Astrocyte (in vitro differentiated cells and primary cell): ENCODE measurements at regions not wholly inside any gene's neighbourhood (a gene's known extent, or its start where the extent isn't known, plus 50 kb on each side); places are given as distances from the start of the nearest gene placed in this dataset.

Experiments used
- DNase-seq: peaks from one replicate; pipeline ENCODE4 v3.0.0-alpha.2; 2010; ENCODE audit warnings: low read depth
- FAIRE-seq: peaks from 2 replicates; lab custom pipeline; 2011; peaks lifted over from hg19 to GRCh38; lab: Jason Lieb, UNC
- H2AFZ ChIP-seq: 2 replicates; pipeline ENCODE4 v1.6.0; 2012; ENCODE audit warnings: low read depth, low read length, inconsistent platforms
- H3K27ac ChIP-seq: 2 replicates; pipeline ENCODE4 v1.5.1; 2011; ENCODE audit warnings: low read depth, low read length, inconsistent platforms
- H3K27me3 ChIP-seq: 2 replicates; pipeline ENCODE4 v1.6.0; 2011; ENCODE audit warnings: low read length, inconsistent platforms; ENCODE audit not compliant: insufficient read depth
- H3K36me3 ChIP-seq: 2 replicates; pipeline ENCODE4 v1.5.1; 2011; ENCODE audit warnings: low read length, inconsistent platforms; ENCODE audit not compliant: insufficient read depth
- H3K4me1 ChIP-seq: 2 replicates; pipeline ENCODE4 v1.5.1; 2011; ENCODE audit warnings: low read length, inconsistent platforms; ENCODE audit not compliant: insufficient read depth
- H3K4me2 ChIP-seq: 2 replicates; pipeline ENCODE4 v1.6.0; 2012; ENCODE audit warnings: low read length, inconsistent platforms
- H3K4me3 ChIP-seq: 2 replicates; pipeline ENCODE4 v1.5.1; 2011; ENCODE audit warnings: low read depth, mild to moderate bottlenecking, low read length, inconsistent platforms; ENCODE audit not compliant: insufficient read depth
- H3K79me2 ChIP-seq: 2 replicates; pipeline ENCODE4 v1.6.0; 2012; ENCODE audit warnings: mild to moderate bottlenecking, low read length, inconsistent platforms; ENCODE audit not compliant: insufficient read depth
- H3K9ac ChIP-seq: 2 replicates; pipeline ENCODE4 v1.6.0; 2012; ENCODE audit warnings: mild to moderate bottlenecking, low read length, inconsistent platforms
- H3K9me3 ChIP-seq: 2 replicates; pipeline ENCODE4 v1.5.1; 2012; ENCODE audit warnings: low read depth, mild to moderate bottlenecking, low read length, inconsistent platforms; ENCODE audit not compliant: insufficient read depth
- H4K20me1 ChIP-seq: 2 replicates; pipeline ENCODE4 v1.6.0; 2012; ENCODE audit warnings: low read length, inconsistent platforms; ENCODE audit not compliant: insufficient read depth
- H3K27ac Mint-ChIP-seq: one replicate; pipeline ENCODE4 v1.8.0; 2021; ENCODE audit warnings: mild to moderate bottlenecking, mixed read lengths; ENCODE audit not compliant: unreplicated experiment
- H3K27me3 Mint-ChIP-seq: one replicate; pipeline ENCODE4 v1.8.0; 2021; ENCODE audit warnings: low read depth, mixed read lengths; ENCODE audit not compliant: unreplicated experiment
- H3K36me3 Mint-ChIP-seq: one replicate; pipeline ENCODE4 v1.8.0; 2021; ENCODE audit warnings: low read depth, mixed read lengths; ENCODE audit not compliant: unreplicated experiment
- H3K4me1 Mint-ChIP-seq: one replicate; pipeline ENCODE4 v1.8.0; 2021; ENCODE audit warnings: low read depth, mixed read lengths; ENCODE audit not compliant: unreplicated experiment
- H3K4me3 Mint-ChIP-seq: one replicate; pipeline ENCODE4 v1.8.0; 2021; ENCODE audit warnings: mild to moderate bottlenecking, moderate library complexity, mixed read lengths; ENCODE audit not compliant: unreplicated experiment
- H3K9me3 Mint-ChIP-seq: one replicate; pipeline ENCODE4 v1.8.0; 2021; ENCODE audit warnings: mild to moderate bottlenecking, mixed read lengths; ENCODE audit not compliant: unreplicated experiment
- CTCF ChIP-seq: IDR thresholded peaks from 2 replicates; pipeline ENCODE4 v1.5.1; 2011; ENCODE audit warnings: low read depth, mild to moderate bottlenecking, inconsistent platforms, low read length, moderate library complexity; ENCODE audit not compliant: insufficient read depth
- EZH2 ChIP-seq: IDR thresholded peaks from 2 replicates; pipeline ENCODE4 v1.6.1; 2012; ENCODE audit warnings: mild to moderate bottlenecking, low read length, inconsistent platforms; ENCODE audit not compliant: insufficient read depth

DNA sequence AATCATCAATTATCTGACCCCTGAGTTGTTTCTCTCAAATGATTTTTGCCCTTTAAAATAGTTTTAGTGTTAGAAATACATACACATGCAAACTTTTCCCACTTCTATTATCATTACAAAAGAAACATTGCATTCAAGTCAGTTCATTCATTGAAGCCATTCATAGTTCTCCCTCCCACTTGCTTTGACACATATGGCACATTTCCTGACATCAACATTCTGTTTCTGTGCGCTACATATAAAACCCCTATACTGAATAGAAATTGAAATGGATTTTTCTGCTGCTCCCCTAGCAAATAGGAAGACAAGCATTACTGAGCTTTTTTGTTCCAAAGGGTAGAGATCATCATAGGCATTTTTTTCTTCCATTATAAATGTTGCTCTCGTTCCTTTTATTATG is 497.9 kb upstream of the PCDH10 start:
- no peaks in the 10 kb centered on the region for H3K36me3 Mint-ChIP-seq
- Histone ChIP-seq H2AFZ (no peak overlapping the region), H3K4me1 (no peaks in the 10 kb centered on the region), H3K79me2 (no peaks in the 10 kb centered on the region), H3K9me3 (no peaks in the 10 kb centered on the region), H3K9ac (no peak overlapping the region), H3K4me3 (no peak overlapping the region), H3K27ac (no peak overlapping the region), H3K4me2 (no peak overlapping the region), H4K20me1 (no peaks in the 10 kb centered on the region), H3K27me3 (no peaks in the 10 kb centered on the region), H3K36me3 (no peaks in the 10 kb centered on the region)
- no peaks in the 10 kb centered on the region for H3K4me1 Mint-ChIP-seq
- H3K27ac Mint-ChIP-seq, result no peak overlapping the region
- DNase-seq, result no peak
- H3K9me3 Mint-ChIP-seq, result no peaks in the 10 kb centered on the region
- no peak overlapping the region for H3K4me3 Mint-ChIP-seq
- TF ChIP-seq EZH2 (no peak), CTCF (no peak)
- H3K27me3 Mint-ChIP-seq, result no peaks in the 10 kb centered on the region
- no peak for FAIRE-seq

DNA sequence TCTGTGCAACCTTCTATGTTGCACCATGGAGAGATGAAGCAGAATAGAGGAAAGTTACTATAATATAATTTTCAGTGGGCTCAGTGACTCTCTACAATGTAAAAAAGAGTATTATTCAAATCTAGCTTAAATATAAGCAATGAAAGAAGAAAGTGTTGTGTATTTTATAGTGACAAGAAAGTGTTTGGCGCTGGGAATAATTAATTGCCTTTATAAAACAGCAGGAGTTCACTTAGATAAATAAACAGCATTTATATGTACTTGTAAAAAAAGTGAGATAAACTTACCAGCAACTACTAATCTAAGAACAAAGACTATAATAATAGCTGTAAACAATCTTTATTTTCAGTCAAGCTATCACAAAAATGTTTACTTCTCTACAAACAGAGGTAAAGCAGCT is 488.9 kb upstream of the PCDH10 start:
- TF ChIP-seq CTCF (no peak), EZH2 (no peak)
- Histone ChIP-seq H3K4me2 (no peak overlapping the region), H3K79me2 (no peaks in the 10 kb centered on the region), H3K27me3 (no peaks in the 10 kb centered on the region), H4K20me1 (no peaks in the 10 kb centered on the region), H3K9ac (no peak overlapping the region), H3K4me3 (no peak overlapping the region), H3K36me3 (no peaks in the 10 kb centered on the region), H3K4me1 (no peaks in the 10 kb centered on the region), H3K27ac (no peak overlapping the region), H3K9me3 (peaks cover 3% of the 10 kb centered on the region), H2AFZ (no peak overlapping the region)
- no peaks in the 10 kb centered on the region for H3K9me3 Mint-ChIP-seq
- H3K27ac Mint-ChIP-seq, result no peak overlapping the region
- DNase-seq (no peak), FAIRE-seq (no peak)
- H3K27me3 Mint-ChIP-seq, result no peaks in the 10 kb centered on the region
- H3K36me3 Mint-ChIP-seq, result no peaks in the 10 kb centered on the region
- H3K4me3 Mint-ChIP-seq, result no peak overlapping the region
- H3K4me1 Mint-ChIP-seq, result no peaks in the 10 kb centered on the region

GRCh38 chr4:132662456-132662855 is 486.6 kb upstream of the PCDH10 start:
- H3K4me3 ChIP-seq, result no peak overlapping the region
- no peak overlapping the region for H2AFZ ChIP-seq
- H3K79me2 ChIP-seq, result no peaks in the 10 kb centered on the region
- H3K27me3 ChIP-seq, result no peaks in the 10 kb centered on the region
- TF ChIP-seq CTCF (no peak), EZH2 (no peak)
- DNase-seq (no peak), FAIRE-seq (no peak)
- Mint-ChIP-seq H3K27me3 (no peaks in the 10 kb centered on the region), H3K4me1 (no peaks in the 10 kb centered on the region), H3K9me3 (no peaks in the 10 kb centered on the region), H3K36me3 (no peaks in the 10 kb centered on the region), H3K27ac (no peak overlapping the region), H3K4me3 (no peak overlapping the region)
- peaks cover 3% of the 10 kb centered on the region for H3K9me3 ChIP-seq
- no peak overlapping the region for H3K9ac ChIP-seq
- H3K27ac ChIP-seq, result no peak overlapping the region
- H3K4me2 ChIP-seq, result no peak overlapping the region
- H4K20me1 ChIP-seq, result no peaks in the 10 kb centered on the region
- no peaks in the 10 kb centered on the region for H3K4me1 ChIP-seq
- no peaks in the 10 kb centered on the region for H3K36me3 ChIP-seq
